ENCODE measurements at regions not wholly inside any gene's neighbourhood (a gene's known extent, or its start where the extent isn't known, plus 50 kb on each side); places are given as distances from the start of the nearest gene placed in this dataset.

- TF ChIP-seq CBX5 (IDR thresholded peaks at IDR 0.05; ENCODE audit: low read depth, low read length), result no peak
- no peak for TF ChIP-seq FOSL1 (IDR thresholded peaks at IDR 0.05; ENCODE audit: insufficient read depth, low read depth, low read length)
Measured at GRCh38 chr1:172724765-172725613, 66.1 kb downstream of the FASLG start (continued).

Data from H1 (cell line).